Heart right ventricle (tissue), 16 donors: ENCODE measurements at regions not wholly inside any gene's neighbourhood (a gene's known extent, or its start where the extent isn't known, plus 50 kb on each side); places are given as distances from the start of the nearest gene placed in this dataset.

ENCODE experiments used
- ATAC-seq, 8 donors: fragments of 200-7000 bp; cut with Tn5 transposase; one replicate each; pipeline ENCODE4 v1.9.1; 2020; ENCODE audit warnings: mild to moderate bottlenecking in 8 of 8, moderate library complexity in 8 of 8, moderate number of reproducible peaks in 1 of 8
- DNase-seq, 2 donors: peaks; one replicate each; pipeline ENCODE4 v3.0.0-alpha.2; 2020
- H3K27ac ChIP-seq, 10 donors: fragments of 200-600 bp; sonication (generic) in 2 of 10; one replicate each; pipeline versions ENCODE4 v1.5.0 to v1.8.0; 2020 to 2022; ENCODE audit warnings: mild to moderate bottlenecking in 3 of 10
- H3K27me3 ChIP-seq, 7 donors: fragments of 200-600 bp; one replicate each; pipeline ENCODE4 v1.8.0; 2021 to 2022; ENCODE audit warnings: mild to moderate bottlenecking in 2 of 7
- H3K36me3 ChIP-seq, 9 donors: fragments of 200-600 bp; sonication (generic) in 1 of 9; one replicate each; pipeline versions ENCODE4 v1.5.0 to v1.8.0; 2020 to 2022; ENCODE audit warnings: mild to moderate bottlenecking in 2 of 9
- H3K4me1 ChIP-seq, 9 donors: fragments of 200-600 bp; sonication (generic) in 1 of 9; one replicate each; pipeline versions ENCODE4 v1.5.0 to v1.8.0; 2020 to 2022; ENCODE audit warnings: mild to moderate bottlenecking in 4 of 9
- H3K4me3 ChIP-seq, 10 donors: fragments of 200-600 bp; sonication (generic) in 2 of 10; one replicate each; pipeline versions ENCODE4 v1.5.0 to v1.8.0; 2020 to 2022; ENCODE audit warnings: mild to moderate bottlenecking in 7 of 10, moderate library complexity in 2 of 10
- H3K9me3 ChIP-seq, 11 donors: fragments of 200-600 bp in 10 of 11; sonication (generic) in 2 of 11; one replicate each; pipeline versions ENCODE4 v1.5.0 to v1.8.0; 2013 to 2022; ENCODE audit warnings: mild to moderate bottlenecking in 2 of 11, control low read depth in 1 of 11, moderate library complexity in 1 of 11
- CTCF ChIP-seq, 9 donors: fragments of 200-600 bp; sonication (generic) in 2 of 9; IDR thresholded peaks; one replicate each; pipeline versions ENCODE4 v1.5.0 to v1.8.0; 2021 to 2022; ENCODE audit warnings: antibody characterized with exemption in 9 of 9, mild to moderate bottlenecking in 5 of 9, moderate library complexity in 1 of 9
- WGBS, 2 donors: extraction: QIAGEN DNeasy Blood & Tissue Kit; methylation state at CpG; one replicate each; pipeline ENCODE4 v1.1.7; 2013; ENCODE audit warnings: inconsistent platforms in 1 of 2; 5-methylcytosine and 5-hydroxymethylcytosine counted together
- intact Hi-C, 10 donors: fragments of 100-400 bp; cut with DNase I; formaldehyde crosslinking; loops; one replicate each; pipeline versions ENCODE4 v1.11.1 to v1.14.2; 2022
- donor health status: Arrhythmogenic right ventricular cardiomyopathy.
- donor health status: ischemic (EF 13 %, LVEDD 7.1; RV severe dilation, severe dysfunction).
- donor health status: healthy with polysubstance abuse.
- donor health status: DM: no; HTN: yes; CAD: no.
- donor health status: DM: no; HTN: no; CAD: no.
- donor health status: ischemic (EF 25% LVEDD 6.9; RV normal size, moderate dysfunction).
- donor health status: ischemic (EF 25% LVEDD 5.7; RV mildly dilated, moderate dysfunction).
- donor health status: healthy.
- donor health status: DM: yes; HTN: yes; CAD: no.
- donor health status: Ischemic cardiomyopathy.
- donor health status: ischemic (EF 35%, LVEDD 5.7; RV mildly dilated, moderate dysfunction).
- donor health status: nonischemic (EF 11% LVEDD 7.7; RV severe dilation, severe dysfunction).
- donor health status: DM: yes; HTN: yes; CAD: no.
- donor health status: PGD.
- donor health status: ischemic (EF 29% LVEDD 5.4; RV normal size, mild dysfunction).
- donor health status: nonischemic (EF 23%, LVEDD 6.1; RV moderate dilation, normal function).

GRCh38 chr1:229757226-229757625 lies 131.2 kb downstream of the URB2 start:
- H3K36me3 ChIP-seq = no peaks in the 10 kb centered on the region
- H3K4me3 ChIP-seq = no peak overlapping the region
- H3K27me3 ChIP-seq = no peaks in the 10 kb centered on the region
- peaks cover 0 to 4% (median 0%) of the 10 kb centered on the region in 9 donors for H3K4me1 ChIP-seq
- intact Hi-C loops = no loop called here
- no peak for DNase-seq
- H3K9me3 ChIP-seq = peaks cover 0 to 18% (median 4%) of the 10 kb centered on the region in 11 donors
- H3K27ac ChIP-seq = no peak overlapping the region
- TF ChIP-seq CTCF (IDR thresholded peaks at IDR 0.05) = no peak
- ATAC-seq = no peak

GRCh38 chr1:229758101-229759036 lies 132.3 kb downstream of the URB2 start:
- Histone ChIP-seq H3K27me3 (no peaks in the 10 kb centered on the region), H3K4me1 (peaks cover 0 to 4% (median 0%) of the 10 kb centered on the region in 9 donors), H3K36me3 (no peaks in the 10 kb centered on the region), H3K4me3 (no peak overlapping the region), H3K27ac (no peak overlapping the region), H3K9me3 (peaks cover 0 to 18% (median 4%) of the 10 kb centered on the region in 11 donors)
- no peak for TF ChIP-seq CTCF (IDR thresholded peaks at IDR 0.05)
- DNase-seq = no peak
- WGBS, 2 donors = 82 to 89% methylated on average over 15 of the region's 15 CpGs
- no peak for ATAC-seq
- intact Hi-C loops = no loop called here

- Histone ChIP-seq H3K4me3 (no peak overlapping the region), H3K9me3 (peaks cover 0 to 18% (median 4%) of the 10 kb centered on the region in 11 donors), H3K27me3 (no peaks in the 10 kb centered on the region), H3K36me3 (no peaks in the 10 kb centered on the region), H3K27ac (no peak overlapping the region), H3K4me1 (peaks cover 0 to 3% (median 0%) of the 10 kb centered on the region in 9 donors)
- no peak for TF ChIP-seq CTCF (IDR thresholded peaks at IDR 0.05)
- intact Hi-C loops = no loop called here
- no peak for DNase-seq
- 89 to 92% methylated on average over 5 of the region's 5 CpGs for WGBS, 2 donors
- no peak for ATAC-seq
These were observed 133.0 kb downstream of the URB2 start for GRCh38 chr1:229759037-229759435.

- intact Hi-C loops = no loop called here
- no peak for DNase-seq
- Histone ChIP-seq H3K27me3 (no peaks in the 10 kb centered on the region), H3K36me3 (no peaks in the 10 kb centered on the region), H3K27ac (no peak overlapping the region), H3K4me1 (no peaks in the 10 kb centered on the region), H3K9me3 (peaks cover 0 to 18% (median 4%) of the 10 kb centered on the region in 11 donors), H3K4me3 (no peak overlapping the region)
- TF ChIP-seq CTCF (IDR thresholded peaks at IDR 0.05) = no peak
- ATAC-seq = no peak
- 77 to 79% methylated on average over 2 of the region's 2 CpGs for WGBS, 2 donors
These were observed 133.5 kb downstream of the URB2 start for GRCh38 chr1:229759586-229759985.
